Endothelial cell of umbilical vein (primary cell): ENCODE measurements at regions not wholly inside any gene's neighbourhood (a gene's known extent, or its start where the extent isn't known, plus 50 kb on each side); places are given as distances from the start of the nearest gene placed in this dataset.

Experiments
- BruUV-seq: library from RNA; stranded (reverse); fragments of 400-500 nt; replicated peaks from 2 replicates; lab custom pipeline; 2021; lab: Mats Ljungman, UMichigan
- CTCF ChIA-PET: fragments of 300-600, 350-600 bp; sonication (Branson Sonifier 250); formaldehyde crosslinking; loops from one replicate; lab custom pipeline; 2021; ENCODE audit warnings: antibody characterized with exemption, inconsistent platforms; lab: Charles Lee
- POLR2A ChIA-PET: fragments of 300-600, 350-600 bp; sonication (Branson Sonifier 250); formaldehyde crosslinking; loops from one replicate; lab custom pipeline; 2021; ENCODE audit warnings: antibody characterized with exemption, inconsistent platforms; lab: Charles Lee
- DNase-seq: peaks from one replicate; pipeline ENCODE4 v3.0.0-alpha.2; 2011; ENCODE audit warnings: low read depth, low spot score
- FAIRE-seq: peaks from 2 replicates; lab custom pipeline; 2011; peaks lifted over from hg19 to GRCh38; lab: Jason Lieb, UNC
- H2AFZ ChIP-seq: 2 replicates; pipeline ENCODE4 v1.6.0; 2012; ENCODE audit warnings: low read depth, low read length, control low read depth, inconsistent platforms
- H3K27ac ChIP-seq: 2 replicates; pipeline ENCODE4 v1.5.1; 2011; ENCODE audit warnings: low read depth, mild to moderate bottlenecking, control low read depth, low read length, moderate library complexity; ENCODE audit not compliant: insufficient read depth
- H3K27me3 ChIP-seq, 2 experiments: 2 replicates each; pipeline versions ENCODE4 v1.6.0 to v1.6.1; 2011; ENCODE audit warnings: low read length in 2 of 2, mixed read lengths in 1 of 2; ENCODE audit not compliant: control insufficient read depth in 2 of 2, insufficient read depth in 2 of 2
- H3K36me3 ChIP-seq, 2 experiments: 2 replicates in 1 of 2; 3 replicates in 1 of 2; pipeline ENCODE4 v1.5.1; 2011; ENCODE audit warnings: low read length in 2 of 2, mild to moderate bottlenecking in 1 of 2, moderate library complexity in 1 of 2; ENCODE audit not compliant: control insufficient read depth in 2 of 2, insufficient read depth in 2 of 2; ENCODE audit errors: extremely low read depth in 1 of 2
- H3K4me1 ChIP-seq: 3 replicates; pipeline ENCODE4 v1.5.1; 2011; ENCODE audit warnings: mild to moderate bottlenecking, low read length; ENCODE audit not compliant: control insufficient read depth, insufficient read depth; ENCODE audit errors: extremely low read depth
- H3K4me2 ChIP-seq: 2 replicates; pipeline ENCODE4 v1.6.1; 2011; ENCODE audit warnings: low read length, control low read depth, mixed read lengths; ENCODE audit not compliant: insufficient read depth
- H3K4me3 ChIP-seq, 3 experiments: fragments of 200-600 bp in 1 of 3; sonication (generic), shearing (Covaris generic) in 1 of 3; replicated peaks in 1 of 3; 2 replicates each; pipeline ENCODE4 v1.5.1; 2011 to 2016; ENCODE audit warnings: control low read depth in 3 of 3, low read length in 3 of 3, mild to moderate bottlenecking in 2 of 3, inconsistent platforms in 1 of 3, low read depth in 1 of 3, moderate library complexity in 1 of 3; ENCODE audit not compliant: insufficient read depth in 1 of 3
- H3K79me2 ChIP-seq: 2 replicates; pipeline ENCODE4 v1.6.0; 2012; ENCODE audit warnings: low read length, inconsistent platforms; ENCODE audit not compliant: control insufficient read depth, insufficient read depth
- H3K9ac ChIP-seq: replicated peaks from 2 replicates; pipeline ENCODE3; 2011; ENCODE audit warnings: low read length, control low read depth; ENCODE audit not compliant: insufficient read depth; ENCODE audit errors: extremely low read depth
- H3K9me1 ChIP-seq: replicated peaks from 3 replicates; pipeline ENCODE4 v1.6.0; 2011; ENCODE audit warnings: mild to moderate bottlenecking, low read length; ENCODE audit not compliant: control insufficient read depth, insufficient read depth; ENCODE audit errors: extremely low read depth
- H3K9me3 ChIP-seq: replicated peaks from 2 replicates; pipeline ENCODE4 v1.5.1; 2012; ENCODE audit warnings: low read length, inconsistent platforms; ENCODE audit not compliant: control insufficient read depth, insufficient read depth
- H4K20me1 ChIP-seq: replicated peaks from 2 replicates; pipeline ENCODE3; 2011; ENCODE audit warnings: mild to moderate bottlenecking, low read length; ENCODE audit not compliant: control insufficient read depth, insufficient read depth; ENCODE audit errors: extremely low read depth
- FOS ChIP-seq: IDR thresholded peaks from 2 replicates; pipeline ENCODE4 v1.6.1; 2011; ENCODE audit warnings: mild to moderate bottlenecking, low read length, moderate library complexity, borderline replicate concordance; ENCODE audit not compliant: insufficient read depth
- JUN ChIP-seq: IDR thresholded peaks from 2 replicates; pipeline ENCODE4 v1.6.1; 2011; ENCODE audit warnings: borderline replicate concordance, low read depth; ENCODE audit not compliant: insufficient read length, insufficient read depth
- MAX ChIP-seq: IDR thresholded peaks from 2 replicates; pipeline ENCODE4 v1.6.1; 2011; ENCODE audit not compliant: insufficient read depth, insufficient read length
- dilution Hi-C: fragments of 300-500 bp; cut with MboI; formaldehyde crosslinking; loops from one replicate; pipeline ENCODE4 v1.15.0; 2019; ENCODE audit warnings: low sequenced_read_pairs; ENCODE audit not compliant: extremely low pct_ligation_motif_present
- intact Hi-C: fragments of 100-400 bp; cut with micrococcal nuclease; formaldehyde crosslinking; loops from one replicate; pipeline ENCODE4 v1.10.0; 2022

GRCh38 chr15:101580431-101580830 is 71.8 kb downstream of the TM2D3 start:
- ChIA-PET CTCF (interaction anchor here (0.7 to 1.1 kb wide), 2 partner anchors 19 to 90 kb away, joined by 3 to 4 read pairs; no protein-coding TSS in a partner anchor), POLR2A (no interaction called here)
- intact Hi-C loops: no loop called here
- H3K9me3 ChIP-seq: no peaks in the 10 kb centered on the region
- FAIRE-seq (no peak), DNase-seq (no peak)
- H4K20me1 ChIP-seq: no peaks in the 10 kb centered on the region
- H3K4me1 ChIP-seq: peaks cover 15% of the 10 kb centered on the region
- no peaks in the 10 kb centered on the region for H3K79me2 ChIP-seq
- BruUV-seq: no TSS peak
- no peak overlapping the region for H3K4me2 ChIP-seq
- no peak for TF ChIP-seq JUN
- H3K9me1 ChIP-seq: no peaks in the 10 kb centered on the region
- no peak overlapping the region for H3K9ac ChIP-seq
- no peaks in the 10 kb centered on the region for H3K36me3 ChIP-seq
- peaks cover 0 to 3% of the 10 kb centered on the region in 2 experiments for H3K27me3 ChIP-seq
- no peak overlapping the region for H3K4me3 ChIP-seq
- dilution Hi-C loops: no loop called here
- H2AFZ ChIP-seq: no peak overlapping the region
- H3K27ac ChIP-seq: peak overlapping the region; percentile 34

DNA sequence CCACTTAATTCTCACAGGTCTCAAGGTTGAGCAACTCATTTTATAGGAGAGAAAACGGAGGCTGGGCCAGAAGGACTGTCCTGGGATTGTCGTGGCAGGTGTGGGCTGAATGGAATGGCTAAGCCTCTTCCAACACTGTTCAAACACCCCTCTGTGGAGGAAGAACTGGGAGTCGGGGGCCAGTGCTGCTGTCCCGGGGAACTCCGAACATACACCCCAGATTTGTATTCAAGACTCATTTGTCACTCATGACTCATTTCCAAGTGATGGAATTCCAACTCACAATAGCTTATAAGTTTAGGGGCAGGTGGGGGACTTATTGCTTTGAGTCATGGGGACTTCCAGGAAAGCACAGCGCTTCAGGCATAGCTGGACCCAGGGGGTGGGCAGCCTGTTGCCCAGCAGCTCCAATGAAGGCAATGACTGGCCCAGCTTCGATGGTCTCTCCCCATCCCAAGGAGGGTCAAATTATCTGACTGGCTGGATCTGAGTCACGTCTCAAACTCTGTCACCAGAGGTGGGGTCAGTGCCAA is 72.5 kb downstream of the TM2D3 start:
- H2AFZ ChIP-seq: peak overlapping the region; percentile 18
- no peaks in the 10 kb centered on the region for H3K27me3 ChIP-seq
- H3K4me1 ChIP-seq: peaks cover 15% of the 10 kb centered on the region
- no peaks in the 10 kb centered on the region for H3K9me3 ChIP-seq
- TF ChIP-seq MAX (no peak), FOS (peak; percentile 46), JUN (peak; percentile 45)
- ChIA-PET CTCF (interaction anchor here (0.6 to 1.4 kb wide), 5 partner anchors 11 to 157 kb away, joined by 3 to 4 read pairs (median 4); no protein-coding TSS in a partner anchor), POLR2A (interaction anchor here (0.6 kb wide), 1 partner anchor 16 kb away, joined by 4 read pairs; no protein-coding TSS in a partner anchor)
- peak overlapping the region; percentile 37 for H3K27ac ChIP-seq
- no peaks in the 10 kb centered on the region for H3K36me3 ChIP-seq
- H4K20me1 ChIP-seq: no peaks in the 10 kb centered on the region
- FAIRE-seq (peak; percentile 68), DNase-seq (peak; percentile 43)
- no peak overlapping the region for H3K9ac ChIP-seq
- H3K4me3 ChIP-seq: no peak overlapping the region
- BruUV-seq: no TSS peak
- no peaks in the 10 kb centered on the region for H3K9me1 ChIP-seq
- no peaks in the 10 kb centered on the region for H3K79me2 ChIP-seq
- intact Hi-C loops (loop anchor here (5.0 kb wide), 1 partner anchor 277 kb away; no protein-coding TSS in a partner anchor), dilution Hi-C loops (no loop called here)
- peak overlapping the region; percentile 56 for H3K4me2 ChIP-seq
